ENCODE measurements at regions not wholly inside any gene's neighbourhood (a gene's known extent, or its start where the extent isn't known, plus 50 kb on each side); places are given as distances from the start of the nearest gene placed in this dataset.

GRCh38 chr6:147825848-147826247, 317.4 kb downstream of the SAMD5 start:
- CTCF ChIA-PET = no interaction called here
- H3K27me3 ChIP-seq (ENCODE audit: insufficient read depth, low read length, poor library complexity, severe bottlenecking) = no peaks in the 10 kb centered on the region
- no peak overlapping the region for H3K4me3 Mint-ChIP-seq

GRCh38 chr6:147826698-147827097, 318.2 kb downstream of the SAMD5 start:
- Mint-ChIP-seq H3K36me3 (no peaks in the 10 kb centered on the region), H3K27ac (no peak overlapping the region), H3K4me1 (no peaks in the 10 kb centered on the region), H3K4me3 (no peak overlapping the region), H3K27me3 (no peaks in the 10 kb centered on the region), H3K9me3 (peaks cover 0 to 5% (median 0%) of the 10 kb centered on the region in 5 donors)
- Histone ChIP-seq H3K27me3 (ENCODE audit: insufficient read depth, low read length, poor library complexity, severe bottlenecking) (no peaks in the 10 kb centered on the region), H3K36me3 (ENCODE audit: insufficient read depth, low read length) (no peaks in the 10 kb centered on the region), H3K27ac (ENCODE audit: low read depth, low read length) (no peak overlapping the region), H3K4me3 (ENCODE audit: low read length) (no peak overlapping the region), H3K4me1 (ENCODE audit: insufficient read depth, low read length) (no peaks in the 10 kb centered on the region), H3K9me3 (ENCODE audit: low read length) (no peaks in the 10 kb centered on the region)
- DNase-seq = no peak
- ChIA-PET POLR2A (no interaction called here), CTCF (no interaction called here)

More at GRCh38 chr6:147825848-147826247, 317.4 kb downstream of the SAMD5 start:
- Histone ChIP-seq H3K36me3 (ENCODE audit: insufficient read depth, low read length) (no peaks in the 10 kb centered on the region), H3K9me3 (ENCODE audit: low read length) (no peaks in the 10 kb centered on the region), H3K4me3 (ENCODE audit: low read length) (no peak overlapping the region), H3K4me1 (ENCODE audit: insufficient read depth, low read length) (no peaks in the 10 kb centered on the region), H3K27ac (ENCODE audit: low read depth, low read length) (no peak overlapping the region)
- no peak overlapping the region for H3K27ac Mint-ChIP-seq
- DNase-seq = no peak
- POLR2A ChIA-PET = no interaction called here
- H3K9me3 Mint-ChIP-seq = peaks cover 0 to 4% (median 0%) of the 10 kb centered on the region in 5 donors
- no peaks in the 10 kb centered on the region for H3K36me3 Mint-ChIP-seq
- H3K27me3 Mint-ChIP-seq = no peaks in the 10 kb centered on the region
- H3K4me1 Mint-ChIP-seq = no peaks in the 10 kb centered on the region

- H3K4me1 ChIP-seq (ENCODE audit: insufficient read depth, low read length) = no peaks in the 10 kb centered on the region
- no peak for DNase-seq
- no peak overlapping the region for H3K4me3 ChIP-seq (ENCODE audit: low read length)
- no peaks in the 10 kb centered on the region for H3K27me3 Mint-ChIP-seq
- no peaks in the 10 kb centered on the region for H3K36me3 Mint-ChIP-seq
- ChIA-PET POLR2A (interaction anchor here (0.6 kb wide), 1 partner anchor 95 kb away, joined by 3 read pairs; no protein-coding TSS in a partner anchor), CTCF (no interaction called here)
- H3K36me3 ChIP-seq (ENCODE audit: insufficient read depth, low read length) = no peaks in the 10 kb centered on the region
- H3K27ac Mint-ChIP-seq = no peak overlapping the region
- no peak overlapping the region for H3K4me3 Mint-ChIP-seq
- H3K4me1 Mint-ChIP-seq = no peaks in the 10 kb centered on the region
- peaks cover 0 to 5% (median 0%) of the 10 kb centered on the region in 5 donors for H3K9me3 Mint-ChIP-seq
- no peaks in the 10 kb centered on the region for H3K9me3 ChIP-seq (ENCODE audit: low read length)
- H3K27ac ChIP-seq (ENCODE audit: low read depth, low read length) = no peak overlapping the region
- H3K27me3 ChIP-seq (ENCODE audit: insufficient read depth, low read length, poor library complexity, severe bottlenecking) = no peaks in the 10 kb centered on the region
Observed at GRCh38 chr6:147829418-147829817, 320.9 kb downstream of the SAMD5 start.

GRCh38 chr6:147829835-147830234, 321.3 kb downstream of the SAMD5 start:
- POLR2A ChIA-PET = interaction anchor here (0.6 kb wide), 1 partner anchor 95 kb away, joined by 3 read pairs; no protein-coding TSS in a partner anchor
- no peaks in the 10 kb centered on the region for H3K4me1 Mint-ChIP-seq

GRCh38 chr6:147831356-147831755, 322.9 kb downstream of the SAMD5 start:
- H3K27me3 Mint-ChIP-seq = peaks cover 0 to 2% of the 10 kb centered on the region in 2 donors
- H3K4me1 Mint-ChIP-seq = no peaks in the 10 kb centered on the region
- H3K36me3 Mint-ChIP-seq = no peaks in the 10 kb centered on the region
- Histone ChIP-seq H3K36me3 (ENCODE audit: insufficient read depth, low read length) (no peaks in the 10 kb centered on the region), H3K4me3 (ENCODE audit: low read length) (no peak overlapping the region), H3K9me3 (ENCODE audit: low read length) (no peaks in the 10 kb centered on the region), H3K27me3 (ENCODE audit: insufficient read depth, low read length, poor library complexity, severe bottlenecking) (no peaks in the 10 kb centered on the region), H3K4me1 (ENCODE audit: insufficient read depth, low read length) (no peaks in the 10 kb centered on the region), H3K27ac (ENCODE audit: low read depth, low read length) (no peak overlapping the region)
- no peak for DNase-seq
- H3K27ac Mint-ChIP-seq = no peak overlapping the region
- ChIA-PET CTCF (no interaction called here), POLR2A (no interaction called here)
- H3K4me3 Mint-ChIP-seq = no peak overlapping the region
- peaks cover 0 to 2% (median 0%) of the 10 kb centered on the region in 5 donors for H3K9me3 Mint-ChIP-seq

More at GRCh38 chr6:147829835-147830234, 321.3 kb downstream of the SAMD5 start:
- no peaks in the 10 kb centered on the region for H3K36me3 ChIP-seq (ENCODE audit: insufficient read depth, low read length)
- Mint-ChIP-seq H3K9me3 (peaks cover 0 to 3% (median 0%) of the 10 kb centered on the region in 5 donors), H3K4me3 (no peak overlapping the region), H3K27me3 (no peaks in the 10 kb centered on the region), H3K36me3 (no peaks in the 10 kb centered on the region), H3K27ac (no peak overlapping the region)
- H3K9me3 ChIP-seq (ENCODE audit: low read length) = no peaks in the 10 kb centered on the region
- no peak overlapping the region for H3K4me3 ChIP-seq (ENCODE audit: low read length)
- CTCF ChIA-PET = no interaction called here
- H3K4me1 ChIP-seq (ENCODE audit: insufficient read depth, low read length) = no peaks in the 10 kb centered on the region
- DNase-seq = no peak
- H3K27me3 ChIP-seq (ENCODE audit: insufficient read depth, low read length, poor library complexity, severe bottlenecking) = no peaks in the 10 kb centered on the region
- no peak overlapping the region for H3K27ac ChIP-seq (ENCODE audit: low read depth, low read length)

- Mint-ChIP-seq H3K9me3 (peaks cover 0 to 3% (median 0%) of the 10 kb centered on the region in 5 donors), H3K4me3 (no peak overlapping the region), H3K4me1 (no peaks in the 10 kb centered on the region), H3K27ac (no peak overlapping the region), H3K36me3 (no peaks in the 10 kb centered on the region), H3K27me3 (peaks cover 0 to 5% of the 10 kb centered on the region in 2 donors)
- ChIA-PET CTCF (no interaction called here), POLR2A (no interaction called here)
- Histone ChIP-seq H3K27me3 (ENCODE audit: insufficient read depth, low read length, poor library complexity, severe bottlenecking) (no peaks in the 10 kb centered on the region), H3K4me3 (ENCODE audit: low read length) (no peak overlapping the region), H3K4me1 (ENCODE audit: insufficient read depth, low read length) (no peaks in the 10 kb centered on the region), H3K27ac (ENCODE audit: low read depth, low read length) (no peak overlapping the region), H3K36me3 (ENCODE audit: insufficient read depth, low read length) (no peaks in the 10 kb centered on the region), H3K9me3 (ENCODE audit: low read length) (no peaks in the 10 kb centered on the region)
- no peak for DNase-seq
Observed at GRCh38 chr6:147833607-147834006, 325.1 kb downstream of the SAMD5 start.

- no peak overlapping the region for H3K27ac Mint-ChIP-seq
- H3K9me3 ChIP-seq (ENCODE audit: low read length) = no peaks in the 10 kb centered on the region
- CTCF ChIA-PET = no interaction called here
- H3K27me3 ChIP-seq (ENCODE audit: insufficient read depth, low read length, poor library complexity, severe bottlenecking) = no peaks in the 10 kb centered on the region
- no peak for DNase-seq
- no peak overlapping the region for H3K4me3 Mint-ChIP-seq
- peaks cover 0 to 3% (median 2%) of the 10 kb centered on the region in 5 donors for H3K9me3 Mint-ChIP-seq
- H3K4me1 Mint-ChIP-seq = no peaks in the 10 kb centered on the region
- no peak overlapping the region for H3K27ac ChIP-seq (ENCODE audit: low read depth, low read length)
- H3K36me3 Mint-ChIP-seq = no peaks in the 10 kb centered on the region
- peaks cover 0 to 5% of the 10 kb centered on the region in 2 donors for H3K27me3 Mint-ChIP-seq
- no peaks in the 10 kb centered on the region for H3K36me3 ChIP-seq (ENCODE audit: insufficient read depth, low read length)
- no peaks in the 10 kb centered on the region for H3K4me1 ChIP-seq (ENCODE audit: insufficient read depth, low read length)
- POLR2A ChIA-PET = no interaction called here
- no peak overlapping the region for H3K4me3 ChIP-seq (ENCODE audit: low read length)
Observed at GRCh38 chr6:147834084-147834776, 325.7 kb downstream of the SAMD5 start.

GRCh38 chr6:147837540-147837939, 329.1 kb downstream of the SAMD5 start:
- no peak for DNase-seq
- H3K27me3 ChIP-seq (ENCODE audit: insufficient read depth, low read length, poor library complexity, severe bottlenecking) = no peaks in the 10 kb centered on the region
- H3K27ac Mint-ChIP-seq = no peak overlapping the region
- no peaks in the 10 kb centered on the region for H3K36me3 Mint-ChIP-seq
- no peaks in the 10 kb centered on the region for H3K4me1 Mint-ChIP-seq
- H3K9me3 ChIP-seq (ENCODE audit: low read length) = no peaks in the 10 kb centered on the region
- no peak overlapping the region for H3K4me3 Mint-ChIP-seq
- POLR2A ChIA-PET = no interaction called here
- peaks cover 0 to 3% (median 0%) of the 10 kb centered on the region in 5 donors for H3K9me3 Mint-ChIP-seq
- peaks cover 0 to 5% of the 10 kb centered on the region in 2 donors for H3K27me3 Mint-ChIP-seq
- H3K36me3 ChIP-seq (ENCODE audit: insufficient read depth, low read length) = no peaks in the 10 kb centered on the region
- CTCF ChIA-PET = no interaction called here
- H3K4me1 ChIP-seq (ENCODE audit: insufficient read depth, low read length) = no peaks in the 10 kb centered on the region
- no peak overlapping the region for H3K27ac ChIP-seq (ENCODE audit: low read depth, low read length)
- no peak overlapping the region for H3K4me3 ChIP-seq (ENCODE audit: low read length)

Data from CD8-positive, alpha-beta memory T cell (primary cell).